GDM1 (cell line): ENCODE measurements at regions not wholly inside any gene's neighbourhood (a gene's known extent, or its start where the extent isn't known, plus 50 kb on each side); places are given as distances from the start of the nearest gene placed in this dataset.

ENCODE experiments used
- DNase-seq: peaks from one replicate; lab custom pipeline; 2025; lab: John Stamatoyannopoulos, UW

- no peak for DNase-seq
These were observed 344.6 kb upstream of the MARCKS start for GRCh38 chr6:113512576-113512975.

DNA sequence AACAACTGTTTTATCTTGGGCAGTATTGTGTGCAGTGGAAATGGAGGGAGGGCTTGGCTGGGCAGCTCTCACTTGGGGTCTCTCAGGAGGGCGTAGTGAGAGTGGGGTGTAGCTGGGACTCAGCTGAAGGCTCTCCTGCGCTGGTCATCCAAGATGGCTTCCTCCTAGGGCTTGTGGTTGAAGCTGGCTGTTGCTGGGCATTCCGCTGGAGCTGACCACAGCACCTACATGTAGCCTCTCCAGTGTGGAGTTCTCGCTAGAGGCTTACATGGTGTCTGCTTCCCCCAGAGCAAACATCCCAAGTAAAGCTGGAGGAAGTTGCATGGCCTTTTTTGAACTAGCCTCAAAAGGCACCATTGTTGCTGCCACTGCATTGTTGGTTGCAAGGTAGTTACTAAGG is 344.1 kb upstream of the MARCKS start:
- DNase-seq: no peak

- DNase-seq: no peak
These were observed 334.8 kb upstream of the MARCKS start for GRCh38 chr6:113522376-113522775.

DNA sequence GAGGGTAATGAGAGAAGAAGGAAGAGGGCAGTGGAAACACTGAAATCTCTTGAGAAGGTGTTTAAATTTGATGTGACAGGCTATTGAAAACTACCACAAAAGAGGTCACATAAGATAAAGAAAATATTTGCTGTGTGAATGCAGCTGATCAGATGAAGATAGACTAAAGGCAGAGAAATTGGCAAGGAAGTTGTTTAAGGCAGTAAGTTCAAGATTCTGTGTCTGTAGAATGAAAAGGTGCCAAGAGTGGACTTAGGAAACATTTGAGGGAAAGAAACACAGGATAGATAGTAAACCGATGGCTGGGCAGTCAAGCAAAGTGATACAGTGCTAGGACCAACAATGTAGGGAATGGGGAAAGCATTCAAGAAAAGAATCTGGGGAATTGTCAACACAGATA is 332.3 kb upstream of the MARCKS start:
- DNase-seq: no peak

DNA sequence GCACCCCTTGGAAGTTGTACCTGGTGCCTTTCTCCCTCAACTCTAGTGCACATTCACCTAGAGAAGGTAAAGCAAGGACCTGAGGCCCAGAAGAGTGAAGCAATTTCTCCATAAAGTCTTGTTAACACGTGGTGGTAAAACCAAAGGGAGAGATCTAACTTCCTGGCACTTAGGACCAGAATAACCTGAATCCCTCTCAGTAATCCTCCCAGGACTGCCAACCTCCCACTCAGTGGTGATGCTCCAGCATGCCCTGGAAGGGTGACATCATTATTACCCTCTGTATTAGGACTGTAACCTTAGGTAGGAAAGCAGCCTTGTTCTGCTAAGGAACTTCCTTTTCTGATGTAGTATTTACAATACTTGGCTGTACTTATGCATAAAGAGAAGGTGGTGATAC is 330.6 kb upstream of the MARCKS start:
- no peak for DNase-seq

DNA sequence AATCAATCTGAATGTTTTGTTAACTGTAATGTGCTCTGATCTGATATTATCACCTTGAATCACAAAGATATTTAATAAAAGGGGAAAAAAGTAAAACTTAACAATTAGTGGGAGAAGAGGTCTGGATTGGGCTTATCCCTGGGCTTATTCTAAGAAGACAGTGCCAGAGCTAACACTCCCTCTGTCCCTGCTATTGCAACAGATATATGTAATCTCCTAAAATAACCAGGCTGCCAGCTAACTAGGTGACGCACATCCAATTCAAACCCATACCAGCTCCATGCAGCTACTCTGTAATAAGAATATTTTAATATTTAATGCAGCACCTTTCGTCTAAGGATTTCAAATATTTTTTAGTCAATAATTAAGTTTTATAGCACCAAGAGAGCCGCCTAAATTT is 330.1 kb upstream of the MARCKS start:
- no peak for DNase-seq

DNA sequence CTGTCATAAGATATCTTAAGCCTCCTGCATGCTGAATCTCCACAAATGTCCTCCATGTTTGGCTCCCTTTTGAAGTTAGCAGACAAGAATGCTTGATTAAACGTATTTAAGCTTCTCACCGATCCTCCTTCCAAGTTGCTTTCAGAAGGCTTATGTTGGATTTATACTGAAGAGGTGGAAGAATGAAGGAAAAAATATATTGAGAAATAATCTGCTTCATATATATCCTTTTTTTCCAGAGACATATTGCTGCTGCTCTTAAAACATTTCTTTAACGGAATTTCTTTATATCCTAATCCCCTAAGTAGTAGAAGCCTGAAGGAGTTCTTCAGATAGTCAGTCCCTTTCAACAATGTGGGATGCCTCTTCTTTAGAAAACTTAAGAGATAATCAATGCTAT is 329.0 kb upstream of the MARCKS start:
- DNase-seq: no peak

GRCh38 chr6:113529196-113529595 is 327.9 kb upstream of the MARCKS start:
- no peak for DNase-seq

DNA sequence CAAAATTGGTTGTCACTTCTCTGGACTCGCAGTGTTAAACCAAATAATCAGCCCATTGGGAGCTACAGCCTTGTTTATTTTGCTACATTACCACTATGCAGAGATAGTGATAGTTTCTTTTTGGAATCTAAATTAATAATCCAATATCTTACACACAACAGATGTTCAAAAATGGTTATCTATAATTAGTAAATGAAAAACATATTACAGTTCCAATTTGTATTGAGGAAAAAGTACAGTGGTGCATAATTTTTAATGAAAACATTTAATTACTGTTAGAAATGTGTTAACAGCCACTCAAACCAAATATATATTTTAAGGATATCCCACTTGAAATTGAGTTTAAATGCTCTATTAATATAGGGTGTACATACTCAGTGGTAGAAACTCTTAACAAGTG is 327.3 kb upstream of the MARCKS start:
- no peak for DNase-seq

- DNase-seq: no peak
These were observed 326.4 kb upstream of the MARCKS start for GRCh38 chr6:113530769-113531168.

GRCh38 chr6:113539202-113539601 is 317.9 kb upstream of the MARCKS start:
- no peak for DNase-seq

GRCh38 chr6:113539623-113540022 is 317.5 kb upstream of the MARCKS start:
- DNase-seq: no peak

- DNase-seq: no peak
These were observed 316.7 kb upstream of the MARCKS start for GRCh38 chr6:113540466-113540865.

- no peak for DNase-seq
These were observed 306.0 kb upstream of the MARCKS start for GRCh38 chr6:113551168-113551567.

- no peak for DNase-seq
These were observed 300.4 kb upstream of the MARCKS start for GRCh38 chr6:113556775-113557174.

DNA sequence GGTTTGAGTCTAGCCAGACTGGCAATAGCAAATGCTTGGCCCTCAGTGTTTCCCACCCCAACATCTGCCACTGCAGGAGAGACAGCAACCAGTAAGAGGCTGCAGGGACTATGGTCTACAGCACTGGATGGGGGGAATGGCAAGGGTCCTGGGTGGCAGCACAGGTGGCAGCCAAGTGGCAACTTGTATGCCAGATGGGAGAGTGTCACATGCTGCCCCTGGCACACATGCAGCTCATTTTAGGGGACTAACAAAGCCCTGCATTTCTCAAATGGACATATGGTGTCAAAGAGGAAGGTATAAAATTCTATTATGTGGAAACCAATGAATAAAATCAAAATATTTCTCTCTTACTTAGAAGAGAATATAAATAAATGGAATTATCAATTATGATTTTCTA is 298.7 kb upstream of the MARCKS start:
- DNase-seq: no peak

GRCh38 chr6:113558966-113559365 is 298.2 kb upstream of the MARCKS start:
- DNase-seq: no peak

DNA sequence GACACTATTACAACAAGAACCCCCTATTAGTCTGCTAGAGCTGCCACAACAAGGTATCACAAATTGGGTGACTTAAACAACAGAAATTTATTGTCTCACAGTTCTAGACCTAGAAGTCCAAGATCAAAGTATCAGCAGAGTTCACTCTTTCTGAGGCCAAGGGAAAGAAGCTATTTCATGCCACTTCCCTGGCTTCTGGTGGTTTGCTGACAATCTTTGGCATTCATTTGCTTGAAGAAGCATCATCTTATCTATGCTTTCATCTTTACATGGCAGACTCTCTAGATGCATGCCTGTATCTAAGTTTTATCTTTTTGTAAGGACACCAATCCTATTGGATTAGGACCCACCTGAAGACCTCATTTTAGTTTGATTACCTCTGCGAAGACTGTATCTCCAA is 296.8 kb upstream of the MARCKS start:
- DNase-seq: no peak

GRCh38 chr6:113560908-113561307 is 296.2 kb upstream of the MARCKS start:
- DNase-seq: no peak

DNA sequence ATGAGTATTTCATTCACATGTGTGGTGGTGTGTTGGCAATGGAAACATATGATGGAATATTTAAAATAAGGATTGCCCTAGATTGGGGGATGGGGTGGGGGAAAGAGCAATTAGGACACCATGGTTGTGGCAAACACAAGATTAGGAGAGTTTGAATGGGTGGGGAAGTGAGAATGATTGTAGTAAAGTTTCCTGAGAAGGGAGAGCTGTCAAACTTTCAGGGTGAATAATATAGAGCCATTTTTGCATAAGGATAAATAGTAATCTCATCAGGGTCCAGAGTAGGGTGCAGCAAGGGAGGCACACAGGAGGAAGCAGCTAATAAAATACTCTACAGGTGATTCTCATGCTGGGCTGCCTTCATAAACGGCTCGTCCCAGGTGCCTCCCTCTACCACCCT is 294.9 kb upstream of the MARCKS start:
- no peak for DNase-seq

DNA sequence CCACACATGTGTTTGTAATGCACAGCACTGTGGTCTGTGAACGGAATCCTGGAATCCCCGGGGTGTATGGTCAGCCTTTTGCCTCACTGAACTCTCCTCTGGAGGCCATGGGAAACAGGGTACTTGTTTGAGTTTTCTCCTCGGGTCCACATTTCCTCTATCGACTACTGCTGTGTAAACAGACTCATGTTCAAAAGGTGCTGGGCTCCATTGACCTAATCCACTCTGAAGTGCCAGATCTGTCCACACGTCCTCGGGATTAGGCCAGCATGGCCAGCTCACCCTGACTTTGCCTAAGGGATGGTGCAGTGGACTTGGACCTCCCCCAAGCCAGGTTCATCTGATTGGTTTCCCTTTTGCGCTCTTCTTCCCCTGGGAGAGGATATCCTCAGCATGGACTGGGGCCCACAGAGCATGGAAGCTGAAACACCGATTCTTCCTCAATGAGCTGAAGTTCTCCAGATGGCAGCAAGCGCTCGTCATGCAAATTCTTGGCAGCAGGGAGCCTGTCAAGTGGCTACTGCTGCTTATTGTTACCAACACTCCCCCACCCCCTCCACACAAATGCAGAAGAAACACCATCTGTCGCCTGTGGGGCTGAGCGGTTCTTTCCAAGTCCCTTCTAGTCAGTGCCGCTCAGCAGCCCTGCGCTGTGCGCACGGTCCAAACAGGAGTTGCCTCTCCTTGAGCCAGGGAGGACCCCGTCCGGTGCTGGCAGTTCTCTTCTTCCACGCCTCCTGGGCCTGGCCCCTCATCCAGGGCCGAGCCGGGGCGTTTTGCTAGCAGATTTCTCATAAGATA is 292.6 kb upstream of the MARCKS start:
- DNase-seq: no peak

DNA sequence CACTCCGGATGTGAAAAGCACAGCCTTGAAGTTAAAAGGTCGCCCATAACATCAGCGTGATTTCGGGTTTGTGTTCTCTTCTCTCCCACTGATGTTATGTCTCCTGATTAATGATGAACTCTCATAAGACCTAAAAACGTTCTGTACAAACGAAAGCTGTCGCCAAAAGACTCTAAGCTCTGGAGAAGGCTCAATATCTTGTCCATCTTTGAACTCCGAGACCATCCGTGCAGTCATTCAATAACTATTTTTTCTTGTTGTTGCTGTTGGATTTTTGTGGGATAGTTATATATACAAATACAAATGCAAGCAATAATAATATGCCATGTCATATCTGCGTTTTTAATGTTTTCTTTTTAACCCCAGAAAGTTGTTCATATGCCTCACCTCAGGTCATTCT is 291.8 kb upstream of the MARCKS start:
- DNase-seq: no peak

DNA sequence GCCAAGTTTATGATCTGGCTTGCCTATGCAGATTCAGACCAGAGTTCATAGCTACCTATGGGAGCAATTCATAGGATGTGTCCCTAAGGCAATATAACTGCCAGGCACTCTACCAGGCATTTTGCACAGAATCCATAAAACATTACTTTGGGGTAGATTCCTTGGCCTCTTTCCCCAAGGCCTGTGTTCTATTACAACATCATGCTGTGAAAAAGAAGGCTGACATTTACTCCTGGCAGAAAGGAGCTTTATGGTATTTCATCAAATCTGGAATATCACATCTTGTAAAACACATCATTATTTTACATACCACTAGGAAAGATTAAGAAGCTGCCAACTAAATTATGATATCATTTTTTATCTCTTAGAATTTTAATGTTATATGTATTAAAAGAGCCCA is 287.0 kb upstream of the MARCKS start:
- DNase-seq: no peak

- DNase-seq: no peak
These were observed 286.5 kb upstream of the MARCKS start for GRCh38 chr6:113570641-113571040.
